Endodermal cell (in vitro differentiated cells): ENCODE measurements at regions not wholly inside any gene's neighbourhood (a gene's known extent, or its start where the extent isn't known, plus 50 kb on each side); places are given as distances from the start of the nearest gene placed in this dataset.

Source experiments
- DNase-seq: peaks from one replicate; pipeline ENCODE4 v3.0.0-alpha.2; 2017
- H3K27ac ChIP-seq: 2 replicates; pipeline ENCODE4 v1.5.1; 2013; ENCODE audit warnings: mild to moderate bottlenecking, low read depth, low read length, moderate library complexity
- H3K27me3 ChIP-seq: 2 replicates; pipeline ENCODE4 v1.6.1; 2013; ENCODE audit warnings: mild to moderate bottlenecking, low read length, moderate library complexity; ENCODE audit not compliant: insufficient read depth, control insufficient read depth, poor library complexity, severe bottlenecking
- H3K36me3 ChIP-seq: 2 replicates; pipeline ENCODE4 v1.7.0; 2013; ENCODE audit warnings: mild to moderate bottlenecking, low read length, moderate library complexity; ENCODE audit not compliant: control insufficient read depth, insufficient read depth
- H3K4me1 ChIP-seq: one replicate; pipeline ENCODE4 v1.7.0; 2013; ENCODE audit warnings: low read length; ENCODE audit not compliant: control insufficient read depth, insufficient read depth
- H3K4me3 ChIP-seq: 2 replicates; pipeline ENCODE4 v1.5.1; 2013; ENCODE audit warnings: mild to moderate bottlenecking, low read length, moderate library complexity
- H3K9ac ChIP-seq: 2 replicates; pipeline ENCODE4 v1.6.1; 2013; ENCODE audit warnings: mild to moderate bottlenecking, low read length, moderate library complexity; ENCODE audit not compliant: poor library complexity, severe bottlenecking; ENCODE audit errors: extremely low read depth
- H3K9me3 ChIP-seq: 2 replicates; pipeline ENCODE4 v1.6.1; 2013; ENCODE audit warnings: mild to moderate bottlenecking, low read length, moderate library complexity; ENCODE audit not compliant: control insufficient read depth
- H3K27ac Mint-ChIP-seq: 2 replicates; pipeline ENCODE4 v1.8.0; 2020; ENCODE audit warnings: mixed read lengths
- H3K27me3 Mint-ChIP-seq: 2 replicates; pipeline ENCODE4 v1.8.0; 2021; ENCODE audit warnings: mild to moderate bottlenecking, mixed read lengths; ENCODE audit not compliant: insufficient read depth
- H3K36me3 Mint-ChIP-seq: 2 replicates; pipeline ENCODE4 v1.8.0; 2020; ENCODE audit warnings: low read depth, mixed read lengths
- H3K4me1 Mint-ChIP-seq: 2 replicates; pipeline ENCODE4 v1.8.0; 2020; ENCODE audit warnings: mixed read lengths
- H3K4me3 Mint-ChIP-seq: 2 replicates; pipeline ENCODE4 v1.8.0; 2020; ENCODE audit warnings: mild to moderate bottlenecking, moderate library complexity, mixed read lengths
- H3K9me3 Mint-ChIP-seq: 2 replicates; pipeline ENCODE4 v1.8.0; 2020; ENCODE audit warnings: mild to moderate bottlenecking, mixed read lengths
- WGBS, 2 experiments: methylation state at CpG; one replicate each; pipeline versions ENCODE4 v1.1.5 to v1.1.7; 2013; ENCODE audit warnings: missing lambda C conversion rate in 2 of 2, mixed read lengths in 1 of 2; ENCODE audit not compliant: insufficient coverage in 1 of 2, insufficient read length in 1 of 2; 5-methylcytosine and 5-hydroxymethylcytosine counted together
- TF ChIP-seq, protein P1 (sequence below): fragments of 200-600 bp; sonication (generic); conservative IDR thresholded peaks from 2 replicates; pipeline ENCODE4 v1.5.0; 2021; ENCODE audit warnings: antibody characterized with exemption, mild to moderate bottlenecking

GRCh38 chr14:47843236-47843635, 167.8 kb upstream of the MDGA2 start:
- TF ChIP-seq, protein P1, sequence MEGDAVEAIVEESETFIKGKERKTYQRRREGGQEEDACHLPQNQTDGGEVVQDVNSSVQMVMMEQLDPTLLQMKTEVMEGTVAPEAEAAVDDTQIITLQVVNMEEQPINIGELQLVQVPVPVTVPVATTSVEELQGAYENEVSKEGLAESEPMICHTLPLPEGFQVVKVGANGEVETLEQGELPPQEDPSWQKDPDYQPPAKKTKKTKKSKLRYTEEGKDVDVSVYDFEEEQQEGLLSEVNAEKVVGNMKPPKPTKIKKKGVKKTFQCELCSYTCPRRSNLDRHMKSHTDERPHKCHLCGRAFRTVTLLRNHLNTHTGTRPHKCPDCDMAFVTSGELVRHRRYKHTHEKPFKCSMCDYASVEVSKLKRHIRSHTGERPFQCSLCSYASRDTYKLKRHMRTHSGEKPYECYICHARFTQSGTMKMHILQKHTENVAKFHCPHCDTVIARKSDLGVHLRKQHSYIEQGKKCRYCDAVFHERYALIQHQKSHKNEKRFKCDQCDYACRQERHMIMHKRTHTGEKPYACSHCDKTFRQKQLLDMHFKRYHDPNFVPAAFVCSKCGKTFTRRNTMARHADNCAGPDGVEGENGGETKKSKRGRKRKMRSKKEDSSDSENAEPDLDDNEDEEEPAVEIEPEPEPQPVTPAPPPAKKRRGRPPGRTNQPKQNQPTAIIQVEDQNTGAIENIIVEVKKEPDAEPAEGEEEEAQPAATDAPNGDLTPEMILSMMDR: no peak
- WGBS, 2 experiments: 89 to 100% methylated on average over 1 to 2 of the region's 2 CpGs
- H3K4me3 Mint-ChIP-seq: no peak overlapping the region
- no peaks in the 10 kb centered on the region for H3K27me3 ChIP-seq
- no peaks in the 10 kb centered on the region for H3K4me1 Mint-ChIP-seq
- H3K9me3 Mint-ChIP-seq: peaks cover 17% of the 10 kb centered on the region
- H3K9me3 ChIP-seq: no peaks in the 10 kb centered on the region
- H3K36me3 Mint-ChIP-seq: peaks cover 22% of the 10 kb centered on the region
- H3K4me1 ChIP-seq: no peaks in the 10 kb centered on the region
- H3K4me3 ChIP-seq: no peak overlapping the region
- DNase-seq: no peak
- peak overlapping the region; percentile 38 for H3K27ac Mint-ChIP-seq
- no peak overlapping the region for H3K9ac ChIP-seq
- H3K36me3 ChIP-seq: no peaks in the 10 kb centered on the region
- no peak overlapping the region for H3K27ac ChIP-seq
- H3K27me3 Mint-ChIP-seq: no peaks in the 10 kb centered on the region

DNA sequence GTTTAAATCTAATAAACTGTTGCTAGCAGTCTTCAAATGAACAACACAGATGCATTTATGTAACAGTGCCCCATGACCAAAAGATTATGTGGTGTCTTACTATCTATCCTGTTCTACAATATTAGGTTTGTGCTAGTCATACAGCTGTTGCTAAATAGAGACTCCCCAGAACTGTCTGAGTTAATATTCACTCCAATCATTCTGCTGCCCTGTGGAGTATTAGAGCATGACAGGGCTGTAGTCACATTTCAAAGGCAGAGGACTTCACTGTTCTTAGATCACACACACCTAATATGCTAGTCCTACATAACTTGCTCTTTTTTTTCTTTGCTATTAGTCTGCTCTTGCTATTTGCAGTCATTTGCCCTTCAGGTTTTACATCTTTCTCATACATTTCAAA, 157.6 kb upstream of the MDGA2 start:
- H3K27me3 ChIP-seq: no peaks in the 10 kb centered on the region
- Mint-ChIP-seq H3K4me3 (no peak overlapping the region), H3K9me3 (peaks cover 7% of the 10 kb centered on the region), H3K4me1 (no peaks in the 10 kb centered on the region), H3K27me3 (no peaks in the 10 kb centered on the region), H3K27ac (no peak overlapping the region), H3K36me3 (peaks cover 31% of the 10 kb centered on the region)
- H3K9ac ChIP-seq: no peak overlapping the region
- no peaks in the 10 kb centered on the region for H3K4me1 ChIP-seq
- no peak overlapping the region for H3K27ac ChIP-seq
- no peaks in the 10 kb centered on the region for H3K9me3 ChIP-seq
- no peak for DNase-seq
- TF ChIP-seq, protein P1: no peak
- H3K36me3 ChIP-seq: no peaks in the 10 kb centered on the region
- no peak overlapping the region for H3K4me3 ChIP-seq

GRCh38 chr14:47826809-47827208, 151.4 kb upstream of the MDGA2 start:
- Histone ChIP-seq H3K27me3 (no peaks in the 10 kb centered on the region), H3K36me3 (no peaks in the 10 kb centered on the region), H3K9ac (no peak overlapping the region), H3K27ac (no peak overlapping the region), H3K4me3 (no peak overlapping the region), H3K4me1 (no peaks in the 10 kb centered on the region), H3K9me3 (no peaks in the 10 kb centered on the region)
- Mint-ChIP-seq H3K4me3 (no peak overlapping the region), H3K4me1 (no peaks in the 10 kb centered on the region), H3K27me3 (no peaks in the 10 kb centered on the region), H3K27ac (no peak overlapping the region), H3K9me3 (no peaks in the 10 kb centered on the region), H3K36me3 (peaks cover 23% of the 10 kb centered on the region)
- WGBS, 2 experiments: 100% methylated on average over 2 of the region's 2 CpGs; no CpG with 5 or more reads in 1 of the 2 experiments
- TF ChIP-seq, protein P1: no peak
- no peak for DNase-seq
